ENCODE measurements at regions not wholly inside any gene's neighbourhood (a gene's known extent, or its start where the extent isn't known, plus 50 kb on each side); places are given as distances from the start of the nearest gene placed in this dataset.

- no peak for TF ChIP-seq POLR2AphosphoS5 (IDR thresholded peaks at IDR 0.05; ENCODE audit: low read depth, low read length)
- TF ChIP-seq TAF1 (IDR thresholded peaks at IDR 0.05; ENCODE audit: borderline replicate concordance, insufficient read depth, low read length) = no peak
Measured at GRCh38 chr6:9638861-9639260, 776.0 kb downstream of the TFAP2A start.

Data from PFSK-1 (cell line).